Stimulated activated CD8-positive, alpha-beta memory T cell treated with anti-CD3 and anti-CD28 coated beads, Interleukin-12 subunit alpha, Interleukin-12 subunit beta, amount 100 ng/mL, for 4 hours (primary cell): ENCODE measurements at regions not wholly inside any gene's neighbourhood (a gene's known extent, or its start where the extent isn't known, plus 50 kb on each side); places are given as distances from the start of the nearest gene placed in this dataset.

ENCODE experiments used
- DNase-seq: peaks from one replicate; pipeline ENCODE4 v3.0.0-alpha.2; 2020; ENCODE audit warnings: low read depth

- DNase-seq, result no peak
Measured at GRCh38 chr4:3831529-3832150, 65.5 kb downstream of the ADRA2C start.

- no peak for DNase-seq
Measured at GRCh38 chr4:3832536-3833220, 66.5 kb downstream of the ADRA2C start.

- DNase-seq, result no peak
Measured at GRCh38 chr4:3833326-3833989, 67.3 kb downstream of the ADRA2C start.

GRCh38 chr4:3834186-3834662, 68.0 kb downstream of the ADRA2C start:
- no peak for DNase-seq

- no peak for DNase-seq
Measured at GRCh38 chr4:3834663-3835521, 68.7 kb downstream of the ADRA2C start.

- DNase-seq, result no peak
Measured at GRCh38 chr4:3835527-3836405, 69.6 kb downstream of the ADRA2C start.

GRCh38 chr4:3836406-3836755, 70.2 kb downstream of the ADRA2C start:
- DNase-seq, result no peak

- no peak for DNase-seq
Measured at GRCh38 chr4:3836756-3837601, 70.8 kb downstream of the ADRA2C start.

GRCh38 chr4:3838437-3839380, 72.5 kb downstream of the ADRA2C start:
- DNase-seq, result no peak

GRCh38 chr4:3845094-3845743, 79.0 kb downstream of the ADRA2C start:
- DNase-seq, result no peak

- no peak for DNase-seq
Measured at GRCh38 chr4:3845744-3846429, 79.7 kb downstream of the ADRA2C start.

- DNase-seq, result no peak
Measured at GRCh38 chr4:3847211-3847940, 81.2 kb downstream of the ADRA2C start.

- DNase-seq, result no peak
Measured at GRCh38 chr4:3848323-3848722, 82.1 kb downstream of the ADRA2C start.

- DNase-seq, result no peak
Measured at GRCh38 chr4:3849140-3849539, 83.0 kb downstream of the ADRA2C start.

GRCh38 chr4:3850128-3850527, 83.9 kb downstream of the ADRA2C start:
- no peak for DNase-seq

- no peak for DNase-seq
Measured at GRCh38 chr4:3851211-3851610, 85.0 kb downstream of the ADRA2C start.

- DNase-seq, result no peak
Measured at GRCh38 chr4:3851881-3852280, 85.7 kb downstream of the ADRA2C start.
